GM21526 (cell line): ENCODE measurements at regions not wholly inside any gene's neighbourhood (a gene's known extent, or its start where the extent isn't known, plus 50 kb on each side); places are given as distances from the start of the nearest gene placed in this dataset.
A peak's percentile ranks its signal among the peaks of the same experiment; 100 is the strongest.

Source experiments
- ATAC-seq: cut with Tn5 transposase; IDR thresholded peaks from one replicate; pipeline ENCODE4 v1.9.1; 2021; ENCODE audit warnings: moderate library complexity; ENCODE audit not compliant: unreplicated experiment, low FRiP score

- ATAC-seq: no peak
Observed at GRCh38 chr2:234310166-234310565, 186.7 kb downstream of the ARL4C start.

GRCh38 chr2:234309431-234309830 is 187.4 kb downstream of the ARL4C start:
- ATAC-seq: no peak

GRCh38 chr2:234308813-234309195 is 188.1 kb downstream of the ARL4C start:
- peak; percentile 86 for ATAC-seq

GRCh38 chr2:234308073-234308812 is 188.6 kb downstream of the ARL4C start:
- no peak for ATAC-seq

- no peak for ATAC-seq
Observed at GRCh38 chr2:234307322-234307961, 189.4 kb downstream of the ARL4C start.

GRCh38 chr2:234306426-234307173 is 190.3 kb downstream of the ARL4C start:
- no peak for ATAC-seq

GRCh38 chr2:234305846-234306245 is 191.0 kb downstream of the ARL4C start:
- no peak for ATAC-seq

GRCh38 chr2:234304950-234305349 is 191.9 kb downstream of the ARL4C start:
- no peak for ATAC-seq

- no peak for ATAC-seq
Observed at GRCh38 chr2:234302664-234302991, 194.3 kb downstream of the ARL4C start.

- no peak for ATAC-seq
Observed at GRCh38 chr2:234300932-234301823, 195.7 kb downstream of the ARL4C start.

- ATAC-seq: no peak
Observed at GRCh38 chr2:234300391-234300925, 196.4 kb downstream of the ARL4C start.

- no peak for ATAC-seq
Observed at GRCh38 chr2:234298918-234299317, 198.0 kb downstream of the ARL4C start.

- ATAC-seq: no peak
Observed at GRCh38 chr2:234296991-234297390, 199.9 kb downstream of the ARL4C start.

GRCh38 chr2:234293973-234294372 is 202.9 kb downstream of the ARL4C start:
- no peak for ATAC-seq

- peak; percentile 22 for ATAC-seq
Observed at GRCh38 chr2:234292962-234293243, 204.0 kb downstream of the ARL4C start.

GRCh38 chr2:234292205-234292961 is 204.5 kb downstream of the ARL4C start:
- peak; percentile 77 for ATAC-seq

GRCh38 chr2:234291765-234292204 is 205.1 kb downstream of the ARL4C start:
- ATAC-seq: peak; percentile 9

GRCh38 chr2:234290671-234291070 is 206.2 kb downstream of the ARL4C start:
- no peak for ATAC-seq

- no peak for ATAC-seq
Observed at GRCh38 chr2:234289834-234290590, 206.9 kb downstream of the ARL4C start.
